ENCODE measurements at regions not wholly inside any gene's neighbourhood (a gene's known extent, or its start where the extent isn't known, plus 50 kb on each side); places are given as distances from the start of the nearest gene placed in this dataset.
A peak's percentile ranks its signal among the peaks of the same experiment; 100 is the strongest.

DNA sequence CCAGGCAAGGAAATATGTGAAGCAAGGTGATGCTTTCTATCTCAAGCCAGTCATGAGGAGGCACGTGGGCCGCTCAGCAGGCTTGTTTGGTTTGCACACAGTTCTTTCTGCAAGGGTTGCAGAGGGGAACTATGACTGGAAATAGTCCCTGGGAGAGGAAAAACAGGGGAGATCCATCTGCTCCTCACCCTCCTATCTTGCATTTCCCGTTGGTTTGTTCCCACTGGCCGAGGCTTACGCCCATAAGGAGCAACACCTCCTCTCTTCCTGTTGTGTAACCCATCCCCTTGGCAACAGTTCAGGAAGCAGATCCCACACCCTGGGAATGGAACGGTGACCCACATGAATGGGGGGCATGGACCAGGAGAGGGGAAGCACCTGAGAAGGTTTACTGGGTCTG, 72.1 kb upstream of the MAGI1 start:
- no peak overlapping the region for H2BK5ac ChIP-seq (ENCODE audit: low read depth, low read length, poor library complexity)
- no peak overlapping the region for H3K18ac ChIP-seq (ENCODE audit: low read length)
- H4K8ac ChIP-seq (ENCODE audit: low read depth, low read length) = no peak overlapping the region
- no peak overlapping the region for H2AK5ac ChIP-seq (ENCODE audit: low read length)
- H3K9me3 ChIP-seq (ENCODE audit: insufficient read depth, low read depth, low read length) = no peaks in the 10 kb centered on the region
- H3K14ac ChIP-seq (ENCODE audit: low read length) = no peak overlapping the region
- H3K4me3 ChIP-seq (ENCODE audit: low read depth, low read length) = no peak overlapping the region
- no peak overlapping the region for H3K4ac ChIP-seq (ENCODE audit: low read depth, low read length)
- no peak overlapping the region for H2BK120ac ChIP-seq (ENCODE audit: insufficient read depth, low read length, poor library complexity)
- no peak overlapping the region for H3K4me2 ChIP-seq (ENCODE audit: low read length)
- no CpG with 5 or more reads among the region's 6 CpGs for WGBS (ENCODE audit: extremely low coverage, insufficient coverage, insufficient read length)
- peaks cover 5 to 11% of the 10 kb centered on the region in 2 experiments for H3K4me1 ChIP-seq (ENCODE audit: control insufficient read depth in 1 of 2, insufficient read depth in 2 of 2, low read length in 2 of 2)
- H3K27me3 ChIP-seq (ENCODE audit: insufficient read depth, low read length) = no peaks in the 10 kb centered on the region
- H4K91ac ChIP-seq (ENCODE audit: low read depth, low read length) = no peak overlapping the region
- H2AFZ ChIP-seq (ENCODE audit: insufficient read depth, low read length, poor library complexity) = no peak overlapping the region
- DNase-seq = no peak
- no peak overlapping the region for H3K27ac ChIP-seq (ENCODE audit: low read depth, low read length)
- H4K12ac ChIP-seq (ENCODE audit: low read depth, low read length) = no peak overlapping the region
- H3K9ac ChIP-seq (ENCODE audit: low read length) = no peak overlapping the region
- H2BK12ac ChIP-seq (ENCODE audit: low read length) = no peak overlapping the region
- H3K79me2 ChIP-seq (ENCODE audit: control insufficient read depth, insufficient read depth, low read length, poor library complexity) = no peaks in the 10 kb centered on the region
- no peak overlapping the region for H3K23ac ChIP-seq (ENCODE audit: low read length)
- H3K79me1 ChIP-seq (ENCODE audit: low read length) = peaks cover 7% of the 10 kb centered on the region
- no peaks in the 10 kb centered on the region for H3K36me3 ChIP-seq (ENCODE audit: control insufficient read depth in 1 of 2, insufficient read depth in 2 of 2, low read length in 2 of 2)

DNA sequence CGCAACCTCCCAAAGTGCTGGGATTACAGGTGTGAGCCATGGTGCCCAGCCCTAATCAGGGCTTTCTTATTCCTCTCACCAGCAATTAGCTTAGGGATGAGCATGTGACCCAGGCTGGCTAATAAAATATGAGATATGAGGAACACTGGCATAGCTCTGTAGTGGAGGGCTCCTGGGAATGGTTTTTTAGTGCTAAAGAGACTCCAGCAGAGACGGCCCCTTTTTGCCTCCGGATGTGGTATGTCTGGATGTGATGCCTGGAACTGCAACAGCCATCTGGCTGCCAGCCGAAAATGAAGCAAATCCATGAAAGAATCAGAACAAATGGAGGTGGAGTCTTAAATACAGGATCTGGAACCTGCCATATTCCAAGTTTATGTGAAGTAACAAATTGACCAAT, 69.1 kb upstream of the MAGI1 start:
- Histone ChIP-seq H3K27me3 (ENCODE audit: insufficient read depth, low read length) (no peaks in the 10 kb centered on the region), H2BK120ac (ENCODE audit: insufficient read depth, low read length, poor library complexity) (no peak overlapping the region), H3K18ac (ENCODE audit: low read length) (no peak overlapping the region), H3K9me3 (ENCODE audit: insufficient read depth, low read depth, low read length) (no peaks in the 10 kb centered on the region), H2BK5ac (ENCODE audit: low read depth, low read length, poor library complexity) (no peak overlapping the region), H4K8ac (ENCODE audit: low read depth, low read length) (peak overlapping the region; percentile 11), H4K91ac (ENCODE audit: low read depth, low read length) (no peak overlapping the region), H3K9ac (ENCODE audit: low read length) (no peak overlapping the region), H3K4me3 (ENCODE audit: low read depth, low read length) (no peak overlapping the region), H3K14ac (ENCODE audit: low read length) (no peak overlapping the region), H3K79me1 (ENCODE audit: low read length) (peaks cover 2% of the 10 kb centered on the region), H2AFZ (ENCODE audit: insufficient read depth, low read length, poor library complexity) (no peak overlapping the region), H3K23ac (ENCODE audit: low read length) (no peak overlapping the region), H3K4ac (ENCODE audit: low read depth, low read length) (no peak overlapping the region), H3K4me1 (ENCODE audit: control insufficient read depth in 1 of 2, insufficient read depth in 2 of 2, low read length in 2 of 2) (peaks cover 2 to 7% of the 10 kb centered on the region in 2 experiments), H2BK12ac (ENCODE audit: low read length) (peak overlapping the region; percentile 50), H3K27ac (ENCODE audit: low read depth, low read length) (no peak overlapping the region), H3K79me2 (ENCODE audit: control insufficient read depth, insufficient read depth, low read length, poor library complexity) (no peaks in the 10 kb centered on the region), H4K12ac (ENCODE audit: low read depth, low read length) (no peak overlapping the region), H3K4me2 (ENCODE audit: low read length) (no peak overlapping the region), H2AK5ac (ENCODE audit: low read length) (no peak overlapping the region), H3K36me3 (ENCODE audit: control insufficient read depth in 1 of 2, insufficient read depth in 2 of 2, low read length in 2 of 2) (no peaks in the 10 kb centered on the region)
- no CpG with 5 or more reads among the region's 4 CpGs for WGBS (ENCODE audit: extremely low coverage, insufficient coverage, insufficient read length)
- DNase-seq = no peak

DNA sequence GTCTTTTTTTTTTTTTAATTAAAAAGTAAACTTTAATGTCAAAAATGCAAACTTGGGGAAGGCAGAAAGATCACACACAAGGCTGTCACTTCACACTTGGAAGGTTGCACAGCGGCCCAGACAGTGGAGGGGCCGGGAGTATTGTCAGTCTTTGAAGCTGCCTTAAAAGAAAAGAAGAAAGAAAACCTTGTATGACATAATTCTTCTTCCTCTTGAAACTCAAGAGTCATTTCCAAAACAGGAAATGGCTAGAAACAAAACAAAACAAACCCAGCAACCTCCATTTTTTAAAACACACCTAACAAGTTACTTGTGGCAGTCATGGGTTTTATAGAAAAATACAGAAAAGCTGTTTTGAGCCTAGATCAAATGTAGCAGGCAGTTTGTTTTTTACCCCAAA, 68.1 kb upstream of the MAGI1 start:
- Histone ChIP-seq H3K27me3 (ENCODE audit: insufficient read depth, low read length) (no peaks in the 10 kb centered on the region), H3K23ac (ENCODE audit: low read length) (no peak overlapping the region), H3K4me2 (ENCODE audit: low read length) (no peak overlapping the region), H3K4ac (ENCODE audit: low read depth, low read length) (no peak overlapping the region), H3K79me1 (ENCODE audit: low read length) (peaks cover 2% of the 10 kb centered on the region), H3K14ac (ENCODE audit: low read length) (no peak overlapping the region), H3K27ac (ENCODE audit: low read depth, low read length) (no peak overlapping the region), H2BK12ac (ENCODE audit: low read length) (peak overlapping the region; percentile 80), H3K4me1 (ENCODE audit: control insufficient read depth in 1 of 2, insufficient read depth in 2 of 2, low read length in 2 of 2) (peaks cover 2 to 7% of the 10 kb centered on the region in 2 experiments), H2AFZ (ENCODE audit: insufficient read depth, low read length, poor library complexity) (no peak overlapping the region), H2BK120ac (ENCODE audit: insufficient read depth, low read length, poor library complexity) (peak overlapping the region; percentile 66), H2BK5ac (ENCODE audit: low read depth, low read length, poor library complexity) (no peak overlapping the region), H3K9ac (ENCODE audit: low read length) (no peak overlapping the region), H3K79me2 (ENCODE audit: control insufficient read depth, insufficient read depth, low read length, poor library complexity) (no peaks in the 10 kb centered on the region), H3K4me3 (ENCODE audit: low read depth, low read length) (no peak overlapping the region), H2AK5ac (ENCODE audit: low read length) (no peak overlapping the region), H3K9me3 (ENCODE audit: insufficient read depth, low read depth, low read length) (no peaks in the 10 kb centered on the region), H3K18ac (ENCODE audit: low read length) (no peak overlapping the region), H4K12ac (ENCODE audit: low read depth, low read length) (peak overlapping the region; percentile 9), H4K91ac (ENCODE audit: low read depth, low read length) (peak overlapping the region; percentile 73), H4K8ac (ENCODE audit: low read depth, low read length) (peak overlapping the region; percentile 82), H3K36me3 (ENCODE audit: control insufficient read depth in 1 of 2, insufficient read depth in 2 of 2, low read length in 2 of 2) (no peaks in the 10 kb centered on the region)
- DNase-seq = no peak
- WGBS (ENCODE audit: extremely low coverage, insufficient coverage, insufficient read length) = no CpG with 5 or more reads among the region's 2 CpGs

DNA sequence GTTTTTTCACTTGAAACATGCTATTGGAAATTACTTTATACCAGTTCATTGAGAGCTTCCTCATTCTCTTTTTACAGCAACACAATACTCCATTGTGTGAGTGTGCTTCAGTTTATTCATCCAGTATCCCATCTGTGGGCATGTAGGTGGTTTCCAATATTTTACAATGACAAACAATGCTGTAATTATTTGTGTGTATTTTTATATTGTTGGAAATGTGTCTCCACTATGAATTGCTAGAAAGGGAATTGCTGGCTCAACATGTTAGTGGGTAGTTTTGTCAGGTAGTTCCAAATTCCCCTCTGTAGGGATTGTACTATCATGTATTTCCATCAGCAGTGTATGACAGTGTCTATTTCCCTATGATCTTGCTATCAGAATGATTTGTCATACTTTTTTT, 65.8 kb upstream of the MAGI1 start:
- Histone ChIP-seq H2AFZ (ENCODE audit: insufficient read depth, low read length, poor library complexity) (no peak overlapping the region), H3K23ac (ENCODE audit: low read length) (no peak overlapping the region), H3K9ac (ENCODE audit: low read length) (no peak overlapping the region), H3K27ac (ENCODE audit: low read depth, low read length) (no peak overlapping the region), H3K4me3 (ENCODE audit: low read depth, low read length) (no peak overlapping the region), H4K91ac (ENCODE audit: low read depth, low read length) (no peak overlapping the region), H3K36me3 (ENCODE audit: control insufficient read depth in 1 of 2, insufficient read depth in 2 of 2, low read length in 2 of 2) (no peaks in the 10 kb centered on the region), H3K4me1 (ENCODE audit: control insufficient read depth in 1 of 2, insufficient read depth in 2 of 2, low read length in 2 of 2) (peaks cover 2 to 7% of the 10 kb centered on the region in 2 experiments), H3K27me3 (ENCODE audit: insufficient read depth, low read length) (no peaks in the 10 kb centered on the region), H3K79me2 (ENCODE audit: control insufficient read depth, insufficient read depth, low read length, poor library complexity) (no peaks in the 10 kb centered on the region), H3K14ac (ENCODE audit: low read length) (no peak overlapping the region), H2BK5ac (ENCODE audit: low read depth, low read length, poor library complexity) (no peak overlapping the region), H4K12ac (ENCODE audit: low read depth, low read length) (no peak overlapping the region), H4K8ac (ENCODE audit: low read depth, low read length) (no peak overlapping the region), H3K4me2 (ENCODE audit: low read length) (no peak overlapping the region), H2AK5ac (ENCODE audit: low read length) (no peak overlapping the region), H3K4ac (ENCODE audit: low read depth, low read length) (no peak overlapping the region), H2BK120ac (ENCODE audit: insufficient read depth, low read length, poor library complexity) (no peak overlapping the region), H3K79me1 (ENCODE audit: low read length) (peaks cover 2% of the 10 kb centered on the region), H2BK12ac (ENCODE audit: low read length) (no peak overlapping the region), H3K9me3 (ENCODE audit: insufficient read depth, low read depth, low read length) (no peaks in the 10 kb centered on the region), H3K18ac (ENCODE audit: low read length) (no peak overlapping the region)
- DNase-seq = no peak

Measured in trophoblast cell (in vitro differentiated cells and primary cell).